ENCODE measurements at regions not wholly inside any gene's neighbourhood (a gene's known extent, or its start where the extent isn't known, plus 50 kb on each side); places are given as distances from the start of the nearest gene placed in this dataset.

DNA sequence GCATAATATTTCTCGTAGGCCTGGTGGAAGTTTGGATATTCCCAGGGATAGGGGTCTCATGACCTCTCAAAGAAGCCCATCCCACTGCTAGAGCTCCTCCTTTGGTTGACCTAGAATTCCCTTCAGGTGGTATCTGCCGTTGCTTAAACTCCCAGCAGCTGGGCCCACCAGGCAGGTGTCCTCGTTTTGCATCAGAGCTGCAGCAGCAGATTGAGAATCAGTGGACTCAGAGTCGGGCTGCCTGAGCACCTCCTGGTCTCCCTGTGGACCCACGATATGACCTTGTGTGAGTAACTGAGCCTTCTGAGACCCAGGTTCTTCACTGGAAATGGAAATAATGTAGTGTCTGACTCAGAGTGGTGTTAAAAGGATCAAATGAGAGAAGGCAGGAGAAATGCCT is 132.7 kb downstream of the PAPOLA start:
- no peaks in the 10 kb centered on the region for H3K36me3 ChIP-seq
- no peaks in the 10 kb centered on the region for H3K27me3 ChIP-seq
- no peaks in the 10 kb centered on the region for H3K4me1 ChIP-seq
- no peak for FAIRE-seq
- ATAC-seq, result no peak
- TF ChIP-seq, protein P1, sequence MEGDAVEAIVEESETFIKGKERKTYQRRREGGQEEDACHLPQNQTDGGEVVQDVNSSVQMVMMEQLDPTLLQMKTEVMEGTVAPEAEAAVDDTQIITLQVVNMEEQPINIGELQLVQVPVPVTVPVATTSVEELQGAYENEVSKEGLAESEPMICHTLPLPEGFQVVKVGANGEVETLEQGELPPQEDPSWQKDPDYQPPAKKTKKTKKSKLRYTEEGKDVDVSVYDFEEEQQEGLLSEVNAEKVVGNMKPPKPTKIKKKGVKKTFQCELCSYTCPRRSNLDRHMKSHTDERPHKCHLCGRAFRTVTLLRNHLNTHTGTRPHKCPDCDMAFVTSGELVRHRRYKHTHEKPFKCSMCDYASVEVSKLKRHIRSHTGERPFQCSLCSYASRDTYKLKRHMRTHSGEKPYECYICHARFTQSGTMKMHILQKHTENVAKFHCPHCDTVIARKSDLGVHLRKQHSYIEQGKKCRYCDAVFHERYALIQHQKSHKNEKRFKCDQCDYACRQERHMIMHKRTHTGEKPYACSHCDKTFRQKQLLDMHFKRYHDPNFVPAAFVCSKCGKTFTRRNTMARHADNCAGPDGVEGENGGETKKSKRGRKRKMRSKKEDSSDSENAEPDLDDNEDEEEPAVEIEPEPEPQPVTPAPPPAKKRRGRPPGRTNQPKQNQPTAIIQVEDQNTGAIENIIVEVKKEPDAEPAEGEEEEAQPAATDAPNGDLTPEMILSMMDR (IDR thresholded peaks at IDR 0.05), result no peak
- no peak for DNase-seq
- intact Hi-C loops (cut with DNase I), result no loop called here
- H3K27ac ChIP-seq, result no peak overlapping the region
- no peak overlapping the region for H3K4me3 ChIP-seq
- H3K9me3 ChIP-seq, result no peaks in the 10 kb centered on the region
- WGBS, 2 donors, result 45 to 59% methylated on average over 5 of the region's 5 CpGs

DNA sequence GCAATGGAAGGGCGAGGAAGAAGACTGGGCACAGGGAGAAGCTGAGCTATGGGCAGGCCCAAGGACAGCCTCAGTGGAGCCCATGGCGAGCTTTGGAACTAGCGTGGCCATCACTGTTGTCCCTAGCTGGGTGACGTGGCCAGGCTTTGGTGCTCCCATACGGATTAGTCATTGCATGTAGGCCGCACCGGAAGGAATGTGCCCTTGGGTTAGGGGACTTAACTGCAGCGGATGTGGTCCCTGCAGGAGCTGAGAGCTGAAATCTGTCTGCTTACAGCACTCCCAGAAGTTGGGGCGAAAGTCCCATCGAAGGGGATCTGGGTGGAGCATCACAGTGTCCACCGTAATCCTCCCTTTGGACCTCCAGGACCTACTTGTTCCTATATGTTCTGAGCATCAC is 133.7 kb downstream of the PAPOLA start:
- no peak overlapping the region for H3K27ac ChIP-seq
- no peaks in the 10 kb centered on the region for H3K9me3 ChIP-seq
- intact Hi-C loops (cut with DNase I), result no loop called here
- TF ChIP-seq, protein P1 (IDR thresholded peaks at IDR 0.05), result no peak
- H3K4me1 ChIP-seq, result no peaks in the 10 kb centered on the region
- ATAC-seq, result no peak
- no peak for FAIRE-seq
- H3K4me3 ChIP-seq, result no peak overlapping the region
- 79 to 86% methylated on average over 11 of the region's 11 CpGs for WGBS, 2 donors
- no peak for DNase-seq
- H3K27me3 ChIP-seq, result no peaks in the 10 kb centered on the region
- H3K36me3 ChIP-seq, result no peaks in the 10 kb centered on the region

DNA sequence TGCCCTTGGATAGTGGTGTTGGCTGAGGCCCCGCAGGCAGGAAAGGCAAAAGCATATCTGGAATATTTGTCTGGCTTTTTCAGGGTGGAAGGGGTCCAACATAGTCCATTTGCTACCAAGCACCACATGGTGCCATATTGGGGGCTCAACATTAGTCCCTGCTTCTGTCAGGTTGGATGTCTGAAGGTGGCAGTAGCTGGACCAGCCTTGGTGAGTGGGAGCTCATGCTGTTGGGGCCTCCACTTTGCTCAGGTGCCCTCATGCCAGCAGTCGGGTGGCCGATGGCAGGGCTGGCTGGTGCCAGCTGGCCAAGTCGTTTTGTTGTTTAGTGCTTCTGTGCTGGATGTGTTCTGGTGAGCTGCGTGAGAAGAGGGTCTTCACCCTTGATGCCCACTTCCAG is 135.3 kb downstream of the PAPOLA start:
- H3K4me3 ChIP-seq, result no peak overlapping the region
- 70 to 87% methylated on average over 5 of the region's 5 CpGs for WGBS, 2 donors

GRCh38 chr14:96638041-96638855 is 136.1 kb downstream of the PAPOLA start:
- H3K36me3 ChIP-seq, result no peaks in the 10 kb centered on the region
- H3K27me3 ChIP-seq, result no peaks in the 10 kb centered on the region
- H3K4me1 ChIP-seq, result no peaks in the 10 kb centered on the region
- TF ChIP-seq, protein P1 (IDR thresholded peaks at IDR 0.05), result no peak
- H3K27ac ChIP-seq, result no peak overlapping the region
- DNase-seq, result peak in 1 of 6 donors; percentile 0
- no peak overlapping the region for H3K4me3 ChIP-seq
- 77 to 83% methylated on average over 12 of the region's 12 CpGs for WGBS, 2 donors
- no peak for ATAC-seq
- intact Hi-C loops (cut with DNase I), result no loop called here
- no peaks in the 10 kb centered on the region for H3K9me3 ChIP-seq
- FAIRE-seq, result no peak

More for the DNA sequence above, 135.3 kb downstream of the PAPOLA start:
- TF ChIP-seq, protein P1 (IDR thresholded peaks at IDR 0.05), result no peak
- FAIRE-seq (no peak), DNase-seq (peak in 1 of 6 donors; percentile 4), ATAC-seq (no peak)
- no peaks in the 10 kb centered on the region for H3K9me3 ChIP-seq
- intact Hi-C loops (cut with DNase I), result no loop called here
- H3K27me3 ChIP-seq, result no peaks in the 10 kb centered on the region
- H3K36me3 ChIP-seq, result no peaks in the 10 kb centered on the region
- no peaks in the 10 kb centered on the region for H3K4me1 ChIP-seq
- H3K27ac ChIP-seq, result no peak overlapping the region

- H3K36me3 ChIP-seq, result no peaks in the 10 kb centered on the region
- TF ChIP-seq, protein P1 (IDR thresholded peaks at IDR 0.05), result no peak
- no peak for ATAC-seq
Observed at GRCh38 chr14:96639550-96639949, 137.4 kb downstream of the PAPOLA start.

More at GRCh38 chr14:96639550-96639949, 137.4 kb downstream of the PAPOLA start:
- DNase-seq (peak in 1 of 6 donors; percentile 8), FAIRE-seq (no peak)
- H3K4me3 ChIP-seq, result no peak overlapping the region
- H3K27me3 ChIP-seq, result no peaks in the 10 kb centered on the region
- H3K27ac ChIP-seq, result no peak overlapping the region
- intact Hi-C loops (cut with DNase I), result no loop called here
- no peaks in the 10 kb centered on the region for H3K9me3 ChIP-seq
- 69 to 71% methylated on average over 8 of the region's 8 CpGs for WGBS, 2 donors
- H3K4me1 ChIP-seq, result no peaks in the 10 kb centered on the region

All from pancreas (tissue), 10 donors.